ENCODE measurements at regions not wholly inside any gene's neighbourhood (a gene's known extent, or its start where the extent isn't known, plus 50 kb on each side); places are given as distances from the start of the nearest gene placed in this dataset.

DNA sequence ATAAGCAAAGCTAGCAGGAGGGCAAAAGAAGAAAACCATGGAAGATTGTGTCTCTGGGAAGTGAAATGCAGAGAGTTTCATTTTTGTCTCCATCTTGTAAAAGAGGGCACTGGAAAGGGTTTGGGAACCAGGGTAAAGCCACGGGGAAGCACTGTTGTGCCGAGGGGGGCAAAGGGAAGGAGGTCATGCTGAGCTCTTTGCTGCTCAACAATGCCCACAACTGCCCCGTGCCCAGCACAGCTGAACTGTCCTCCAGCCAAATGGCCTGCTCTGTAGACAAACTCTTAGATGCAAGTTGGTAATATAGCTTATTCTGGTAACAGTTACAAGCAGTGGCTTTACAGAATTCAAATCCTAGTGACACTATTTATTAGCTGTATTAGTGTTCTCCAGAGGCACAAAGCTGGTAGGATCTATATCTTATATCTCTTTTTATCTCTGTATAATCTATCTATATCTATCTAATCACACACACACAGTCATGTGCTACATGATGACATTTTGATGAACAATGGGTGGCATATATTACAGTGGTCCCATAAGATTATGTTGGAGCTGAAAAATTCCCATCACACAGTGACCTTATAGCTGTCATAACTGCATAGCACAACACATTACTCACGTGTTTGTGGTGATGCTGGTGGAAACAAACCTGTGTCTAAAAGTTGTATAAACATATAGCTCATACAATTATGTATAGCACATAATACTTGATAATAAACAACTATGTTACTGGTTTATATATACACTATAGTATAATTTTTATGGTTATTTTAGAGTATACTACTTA lies 203.4 kb upstream of the DDHD1 start:
- Histone ChIP-seq H2AFZ (no peak overlapping the region), H3K27ac (no peak overlapping the region), H3K9ac (no peak overlapping the region), H3K27me3 (ENCODE audit: control insufficient read depth, insufficient read depth, low read length) (no peaks in the 10 kb centered on the region), H3K4me2 (ENCODE audit: low read length) (no peak overlapping the region), H3K79me2 (no peaks in the 10 kb centered on the region), H3K4me1 (no peaks in the 10 kb centered on the region), H3K9me3 (ENCODE audit: control insufficient read depth, low read length) (no peaks in the 10 kb centered on the region), H3K4me3 (ENCODE audit: low read depth, low read length) (no peak overlapping the region), H3K36me3 (ENCODE audit: control insufficient read depth, insufficient read depth, low read length) (no peaks in the 10 kb centered on the region)
- TF ChIP-seq, protein P1, sequence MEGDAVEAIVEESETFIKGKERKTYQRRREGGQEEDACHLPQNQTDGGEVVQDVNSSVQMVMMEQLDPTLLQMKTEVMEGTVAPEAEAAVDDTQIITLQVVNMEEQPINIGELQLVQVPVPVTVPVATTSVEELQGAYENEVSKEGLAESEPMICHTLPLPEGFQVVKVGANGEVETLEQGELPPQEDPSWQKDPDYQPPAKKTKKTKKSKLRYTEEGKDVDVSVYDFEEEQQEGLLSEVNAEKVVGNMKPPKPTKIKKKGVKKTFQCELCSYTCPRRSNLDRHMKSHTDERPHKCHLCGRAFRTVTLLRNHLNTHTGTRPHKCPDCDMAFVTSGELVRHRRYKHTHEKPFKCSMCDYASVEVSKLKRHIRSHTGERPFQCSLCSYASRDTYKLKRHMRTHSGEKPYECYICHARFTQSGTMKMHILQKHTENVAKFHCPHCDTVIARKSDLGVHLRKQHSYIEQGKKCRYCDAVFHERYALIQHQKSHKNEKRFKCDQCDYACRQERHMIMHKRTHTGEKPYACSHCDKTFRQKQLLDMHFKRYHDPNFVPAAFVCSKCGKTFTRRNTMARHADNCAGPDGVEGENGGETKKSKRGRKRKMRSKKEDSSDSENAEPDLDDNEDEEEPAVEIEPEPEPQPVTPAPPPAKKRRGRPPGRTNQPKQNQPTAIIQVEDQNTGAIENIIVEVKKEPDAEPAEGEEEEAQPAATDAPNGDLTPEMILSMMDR (IDR thresholded peaks at IDR 0.05), result no peak

DNA sequence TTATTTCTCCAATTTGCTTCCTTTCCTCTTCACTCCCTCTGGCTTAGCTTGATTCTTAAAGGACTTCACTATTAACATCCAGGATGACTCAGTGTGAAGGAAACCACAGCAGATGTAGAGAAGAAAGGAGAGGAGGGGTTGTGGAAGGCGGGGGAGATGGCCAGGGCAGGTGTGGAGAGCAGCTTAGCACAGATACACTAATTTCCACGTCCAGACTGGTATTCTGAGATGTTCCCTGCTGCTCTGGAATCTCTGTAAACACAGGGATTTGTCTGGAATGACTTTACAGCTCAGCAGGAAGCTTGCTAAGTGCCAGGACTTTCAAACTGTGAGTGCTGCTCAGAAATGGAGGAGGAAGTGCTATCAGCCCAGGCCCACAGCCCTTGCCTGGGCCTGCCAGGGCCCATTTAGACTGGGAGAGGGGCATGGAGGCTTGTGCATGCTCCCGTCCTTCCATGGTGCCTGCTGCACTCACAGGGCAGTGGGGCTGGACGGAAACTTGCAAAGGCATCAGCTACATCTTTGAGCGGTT lies 202.5 kb upstream of the DDHD1 start:
- Histone ChIP-seq H3K9me3 (ENCODE audit: control insufficient read depth, low read length) (no peaks in the 10 kb centered on the region), H3K4me2 (ENCODE audit: low read length) (no peak overlapping the region), H3K4me3 (ENCODE audit: low read depth, low read length) (no peak overlapping the region), H3K9ac (no peak overlapping the region), H3K36me3 (ENCODE audit: control insufficient read depth, insufficient read depth, low read length) (no peaks in the 10 kb centered on the region), H3K4me1 (no peaks in the 10 kb centered on the region), H3K79me2 (no peaks in the 10 kb centered on the region), H2AFZ (no peak overlapping the region), H3K27ac (no peak overlapping the region), H3K27me3 (ENCODE audit: control insufficient read depth, insufficient read depth, low read length) (no peaks in the 10 kb centered on the region)
- TF ChIP-seq, protein P1 (IDR thresholded peaks at IDR 0.05), result no peak

DNA sequence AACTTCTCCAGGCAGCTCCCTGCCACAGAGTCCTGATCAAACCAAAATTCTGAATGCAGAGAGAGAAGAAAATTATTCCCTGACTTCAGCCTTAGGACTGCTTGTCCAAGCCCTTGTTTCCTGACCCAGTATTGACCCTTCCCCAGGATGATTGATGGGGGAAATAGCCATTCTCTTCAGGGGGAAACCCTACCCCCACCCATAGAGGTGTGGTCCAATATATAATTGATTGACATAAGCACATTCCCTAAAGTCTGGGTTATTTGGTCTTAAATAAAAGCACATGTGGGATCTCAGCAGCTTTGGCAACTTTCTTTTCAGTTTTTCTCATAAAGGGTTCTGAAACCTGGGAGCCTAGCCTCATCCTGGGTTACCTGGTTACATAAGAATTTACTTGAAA lies 201.2 kb upstream of the DDHD1 start:
- no peaks in the 10 kb centered on the region for H3K27me3 ChIP-seq (ENCODE audit: control insufficient read depth, insufficient read depth, low read length)
- no peak overlapping the region for H3K4me2 ChIP-seq (ENCODE audit: low read length)
- H3K79me2 ChIP-seq, result no peaks in the 10 kb centered on the region
- H3K9me3 ChIP-seq (ENCODE audit: control insufficient read depth, low read length), result no peaks in the 10 kb centered on the region
- no peak overlapping the region for H3K9ac ChIP-seq
- H3K36me3 ChIP-seq (ENCODE audit: control insufficient read depth, insufficient read depth, low read length), result no peaks in the 10 kb centered on the region
- no peaks in the 10 kb centered on the region for H3K4me1 ChIP-seq
- H3K27ac ChIP-seq, result no peak overlapping the region
- no peak overlapping the region for H3K4me3 ChIP-seq (ENCODE audit: low read depth, low read length)
- H2AFZ ChIP-seq, result no peak overlapping the region
- TF ChIP-seq, protein P1 (IDR thresholded peaks at IDR 0.05), result no peak

DNA sequence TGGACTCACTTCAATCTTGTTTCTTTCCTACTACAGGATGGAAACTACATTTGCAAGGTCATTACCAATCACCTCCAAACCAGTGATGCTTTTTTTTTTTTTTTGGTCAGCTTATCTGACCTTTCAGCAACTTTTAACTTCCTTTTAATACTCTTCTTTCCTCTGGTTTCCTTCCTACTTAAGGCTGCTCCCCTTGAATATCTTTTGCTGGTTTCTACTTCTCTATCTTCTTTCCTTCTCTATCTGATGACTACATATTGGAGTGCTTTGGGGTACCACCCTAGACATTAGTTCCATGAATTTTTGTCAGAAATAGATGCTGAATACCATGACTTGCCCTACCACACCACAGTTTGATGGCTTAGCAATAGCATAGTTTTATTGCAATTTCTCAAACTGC lies 197.7 kb upstream of the DDHD1 start:
- Histone ChIP-seq H3K79me2 (no peaks in the 10 kb centered on the region), H2AFZ (no peak overlapping the region), H3K4me3 (ENCODE audit: low read depth, low read length) (no peak overlapping the region), H3K27ac (no peak overlapping the region), H3K4me2 (ENCODE audit: low read length) (no peak overlapping the region), H3K36me3 (ENCODE audit: control insufficient read depth, insufficient read depth, low read length) (no peaks in the 10 kb centered on the region), H3K27me3 (ENCODE audit: control insufficient read depth, insufficient read depth, low read length) (no peaks in the 10 kb centered on the region), H3K9me3 (ENCODE audit: control insufficient read depth, low read length) (no peaks in the 10 kb centered on the region), H3K9ac (no peak overlapping the region), H3K4me1 (no peaks in the 10 kb centered on the region)
- TF ChIP-seq, protein P1 (IDR thresholded peaks at IDR 0.05), result no peak

DNA sequence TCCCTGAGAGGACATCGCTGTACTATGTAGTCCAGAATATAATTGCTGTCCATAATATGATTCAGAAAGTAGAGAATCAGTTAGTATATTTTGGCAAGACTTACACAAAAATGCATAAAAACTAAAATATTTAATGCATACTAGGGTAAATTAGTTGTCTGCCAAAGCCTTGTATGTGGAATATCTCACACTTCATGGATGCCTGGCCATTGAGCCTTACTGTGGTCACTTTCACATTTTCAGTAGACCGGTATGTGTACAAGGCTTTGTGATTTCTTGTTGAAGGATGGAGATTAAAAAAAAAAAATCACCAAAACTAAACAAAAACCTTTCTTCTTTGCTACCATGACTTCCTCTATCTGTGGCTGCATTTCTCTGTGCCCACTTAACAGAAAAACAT lies 197.3 kb upstream of the DDHD1 start:
- H3K4me3 ChIP-seq (ENCODE audit: low read depth, low read length), result no peak overlapping the region
- no peaks in the 10 kb centered on the region for H3K79me2 ChIP-seq
- H3K27me3 ChIP-seq (ENCODE audit: control insufficient read depth, insufficient read depth, low read length), result no peaks in the 10 kb centered on the region

More for the DNA sequence above, 197.3 kb upstream of the DDHD1 start:
- H3K4me2 ChIP-seq (ENCODE audit: low read length), result no peak overlapping the region
- no peak overlapping the region for H2AFZ ChIP-seq
- H3K9me3 ChIP-seq (ENCODE audit: control insufficient read depth, low read length), result no peaks in the 10 kb centered on the region
- TF ChIP-seq, protein P1 (IDR thresholded peaks at IDR 0.05), result no peak
- H3K9ac ChIP-seq, result no peak overlapping the region
- no peaks in the 10 kb centered on the region for H3K36me3 ChIP-seq (ENCODE audit: control insufficient read depth, insufficient read depth, low read length)
- no peaks in the 10 kb centered on the region for H3K4me1 ChIP-seq
- no peak overlapping the region for H3K27ac ChIP-seq
